C4-2B (cell line): ENCODE measurements at regions not wholly inside any gene's neighbourhood (a gene's known extent, or its start where the extent isn't known, plus 50 kb on each side); places are given as distances from the start of the nearest gene placed in this dataset.

Source experiments
- CTCF ChIP-seq: fragments of 450-650 bp; conservative IDR thresholded peaks from 2 replicates; pipeline ENCODE4 v1.5.1; 2017; ENCODE audit warnings: mild to moderate bottlenecking
- ZFX ChIP-seq: fragments of 450-650 bp; IDR thresholded peaks from 2 replicates; pipeline ENCODE4 v1.6.1; 2017

- TF ChIP-seq CTCF (no peak), ZFX (no peak)
These were observed 105.8 kb downstream of the MRPL39 start for GRCh38 chr21:25501462-25501861.
